ENCODE measurements at regions not wholly inside any gene's neighbourhood (a gene's known extent, or its start where the extent isn't known, plus 50 kb on each side); places are given as distances from the start of the nearest gene placed in this dataset.

DNA sequence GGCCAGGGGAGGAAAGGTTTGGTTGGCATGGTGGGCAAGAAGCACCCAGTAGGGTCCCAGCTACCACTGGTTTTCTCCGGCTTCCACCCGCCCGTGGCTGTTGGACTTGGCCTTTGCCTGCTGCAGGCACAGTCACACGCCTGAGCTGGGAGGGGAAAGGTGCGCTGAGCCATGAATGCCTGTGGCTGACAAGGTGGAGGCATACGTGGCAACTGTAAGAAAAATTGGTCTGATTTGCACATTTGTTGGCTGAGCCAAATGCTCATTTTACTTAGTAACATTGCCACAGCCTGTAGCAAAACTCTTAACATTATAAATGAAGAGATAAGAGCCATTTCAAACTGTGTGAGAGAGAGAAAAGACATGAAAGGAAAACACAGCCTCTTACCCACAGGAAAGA lies 191.6 kb downstream of the PTPRC start:
- H3K27ac ChIP-seq: no peak overlapping the region
- H3K27me3 ChIP-seq: no peaks in the 10 kb centered on the region

DNA sequence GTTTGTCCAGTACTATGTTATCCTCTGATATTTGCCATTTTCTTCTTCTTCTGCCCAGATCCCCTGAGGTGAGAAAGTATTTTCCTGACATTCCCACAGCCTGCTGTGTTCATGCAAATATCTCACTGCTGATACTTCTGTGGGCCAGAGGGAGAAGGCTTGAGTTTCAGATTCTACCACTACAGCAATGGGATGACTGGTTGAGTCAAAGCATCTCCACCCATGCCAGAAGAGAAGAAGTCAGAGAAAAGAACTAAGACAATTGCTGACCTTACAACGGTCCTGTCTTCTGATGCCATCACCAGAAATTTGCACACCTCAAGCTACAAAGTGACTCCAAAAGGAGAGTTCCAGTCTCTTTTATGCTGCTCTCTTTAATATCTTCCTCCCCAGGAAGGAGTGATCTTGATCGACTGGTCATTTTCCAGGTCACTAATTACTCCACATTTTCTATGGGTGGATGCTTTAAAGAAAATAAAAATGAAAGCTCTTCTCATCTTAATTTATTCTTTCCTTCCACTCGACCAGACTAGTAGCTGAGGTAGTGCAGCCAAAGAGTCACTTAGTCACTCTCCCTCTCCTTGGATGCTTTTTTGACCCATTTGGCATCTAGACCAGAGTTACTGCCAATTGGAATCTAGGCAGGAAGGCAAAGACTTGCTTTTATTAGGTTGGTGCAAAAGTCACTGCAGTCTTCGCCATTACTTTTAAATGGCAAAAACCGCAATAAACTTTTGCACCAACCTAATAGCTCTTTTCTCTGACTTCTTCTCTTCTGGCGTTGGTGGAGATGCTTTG lies 195.1 kb downstream of the PTPRC start:
- H3K27ac ChIP-seq: no peak overlapping the region
- intact Hi-C loops (cut with DNase I; ENCODE audit: low total_unique reads): no loop called here
- no peaks in the 10 kb centered on the region for H3K4me1 ChIP-seq
- H3K9me3 ChIP-seq: no peaks in the 10 kb centered on the region
- no peak overlapping the region for H3K4me3 ChIP-seq
- no peak for DNase-seq
- no peaks in the 10 kb centered on the region for H3K27me3 ChIP-seq
- TF ChIP-seq, protein P1, sequence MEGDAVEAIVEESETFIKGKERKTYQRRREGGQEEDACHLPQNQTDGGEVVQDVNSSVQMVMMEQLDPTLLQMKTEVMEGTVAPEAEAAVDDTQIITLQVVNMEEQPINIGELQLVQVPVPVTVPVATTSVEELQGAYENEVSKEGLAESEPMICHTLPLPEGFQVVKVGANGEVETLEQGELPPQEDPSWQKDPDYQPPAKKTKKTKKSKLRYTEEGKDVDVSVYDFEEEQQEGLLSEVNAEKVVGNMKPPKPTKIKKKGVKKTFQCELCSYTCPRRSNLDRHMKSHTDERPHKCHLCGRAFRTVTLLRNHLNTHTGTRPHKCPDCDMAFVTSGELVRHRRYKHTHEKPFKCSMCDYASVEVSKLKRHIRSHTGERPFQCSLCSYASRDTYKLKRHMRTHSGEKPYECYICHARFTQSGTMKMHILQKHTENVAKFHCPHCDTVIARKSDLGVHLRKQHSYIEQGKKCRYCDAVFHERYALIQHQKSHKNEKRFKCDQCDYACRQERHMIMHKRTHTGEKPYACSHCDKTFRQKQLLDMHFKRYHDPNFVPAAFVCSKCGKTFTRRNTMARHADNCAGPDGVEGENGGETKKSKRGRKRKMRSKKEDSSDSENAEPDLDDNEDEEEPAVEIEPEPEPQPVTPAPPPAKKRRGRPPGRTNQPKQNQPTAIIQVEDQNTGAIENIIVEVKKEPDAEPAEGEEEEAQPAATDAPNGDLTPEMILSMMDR (IDR thresholded peaks at IDR 0.05): no peak
- no peaks in the 10 kb centered on the region for H3K36me3 ChIP-seq

More for the DNA sequence above, 191.6 kb downstream of the PTPRC start:
- intact Hi-C loops (cut with DNase I; ENCODE audit: low total_unique reads): no loop called here
- no peaks in the 10 kb centered on the region for H3K36me3 ChIP-seq
- H3K4me1 ChIP-seq: no peaks in the 10 kb centered on the region
- no peak overlapping the region for H3K4me3 ChIP-seq
- no peak for DNase-seq
- TF ChIP-seq, protein P1 (IDR thresholded peaks at IDR 0.05): no peak
- H3K9me3 ChIP-seq: no peaks in the 10 kb centered on the region

DNA sequence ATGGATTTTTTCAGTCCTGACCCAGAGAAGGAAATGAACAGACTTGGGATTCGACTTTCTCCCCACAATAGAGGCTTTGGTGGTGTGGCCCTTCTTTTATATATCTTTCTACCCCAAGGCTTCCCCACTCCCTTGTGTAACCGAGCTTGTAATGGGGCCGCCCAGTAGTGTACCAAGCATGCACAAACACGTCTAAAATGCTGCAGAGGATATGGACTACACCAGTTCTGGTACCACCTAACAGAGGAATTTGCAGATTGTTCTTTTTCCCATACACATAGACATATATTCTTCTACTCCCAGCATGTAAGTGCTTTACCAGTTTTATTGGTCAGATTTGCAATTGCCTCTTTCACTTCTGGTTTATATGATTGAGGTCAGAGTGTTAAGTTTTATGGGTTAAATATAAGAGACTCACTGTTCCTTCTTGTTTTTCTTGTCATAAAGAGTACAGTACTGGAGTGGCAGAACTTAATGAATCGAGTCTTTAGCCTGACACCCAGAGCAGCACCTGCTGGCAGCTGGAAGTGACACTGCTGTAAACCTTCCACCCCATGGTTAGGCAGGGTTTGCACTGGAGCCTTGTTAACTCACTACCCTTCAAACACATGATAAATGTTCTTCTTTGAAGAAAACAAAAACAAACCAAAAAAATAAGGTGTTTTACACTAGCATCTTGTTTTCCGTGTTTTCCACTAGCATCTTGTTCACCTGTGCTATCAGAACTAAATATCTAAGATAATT lies 198.6 kb downstream of the PTPRC start:
- Histone ChIP-seq H3K27me3 (no peaks in the 10 kb centered on the region), H3K4me3 (no peak overlapping the region), H3K9me3 (no peaks in the 10 kb centered on the region), H3K36me3 (no peaks in the 10 kb centered on the region), H3K4me1 (no peaks in the 10 kb centered on the region), H3K27ac (no peak overlapping the region)
- intact Hi-C loops (cut with DNase I; ENCODE audit: low total_unique reads): no loop called here
- DNase-seq: no peak
- TF ChIP-seq, protein P1 (IDR thresholded peaks at IDR 0.05): no peak

DNA sequence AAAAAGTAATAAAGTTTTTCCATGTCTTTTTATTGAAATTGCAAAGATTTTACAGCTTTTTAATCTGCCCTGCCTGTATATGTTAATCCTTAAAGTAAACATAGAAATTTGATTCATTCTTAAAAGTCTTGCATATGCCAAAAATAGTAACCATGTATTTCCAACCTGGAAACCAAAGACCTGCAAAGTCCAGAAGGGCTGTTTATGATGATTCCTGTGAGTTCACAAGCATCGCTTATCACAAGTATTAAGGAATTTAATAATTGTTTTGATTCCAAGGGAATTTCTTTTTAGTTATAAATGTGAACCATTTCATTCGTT lies 199.1 kb downstream of the PTPRC start:
- intact Hi-C loops (cut with DNase I; ENCODE audit: low total_unique reads): no loop called here
- TF ChIP-seq, protein P1 (IDR thresholded peaks at IDR 0.05): no peak
- no peaks in the 10 kb centered on the region for H3K9me3 ChIP-seq
- DNase-seq: no peak
- H3K36me3 ChIP-seq: no peaks in the 10 kb centered on the region
- H3K4me1 ChIP-seq: no peaks in the 10 kb centered on the region
- H3K4me3 ChIP-seq: no peak overlapping the region
- no peaks in the 10 kb centered on the region for H3K27me3 ChIP-seq
- no peak overlapping the region for H3K27ac ChIP-seq

DNA sequence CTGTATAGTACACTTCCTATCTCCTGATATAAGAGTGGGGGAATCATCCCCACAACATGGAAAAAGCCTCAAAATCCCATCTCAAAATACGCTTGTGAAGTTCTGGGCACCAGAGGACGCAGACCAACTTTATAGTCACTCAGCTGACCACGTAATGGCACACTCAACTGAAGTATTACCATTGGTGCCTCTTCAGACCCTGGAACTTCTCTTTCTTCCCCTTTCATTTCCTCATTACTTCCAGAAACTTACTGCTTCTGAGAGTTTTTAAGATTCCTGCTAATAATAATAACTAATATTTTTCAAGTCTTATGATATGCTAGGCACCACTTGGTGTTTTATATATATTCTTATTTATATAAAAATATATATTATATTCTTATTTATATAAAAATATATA lies 202.6 kb downstream of the PTPRC start:
- H3K4me1 ChIP-seq: no peaks in the 10 kb centered on the region
- H3K27me3 ChIP-seq: no peaks in the 10 kb centered on the region
- no peak overlapping the region for H3K27ac ChIP-seq
- TF ChIP-seq, protein P1 (IDR thresholded peaks at IDR 0.05): no peak
- no peaks in the 10 kb centered on the region for H3K36me3 ChIP-seq
- no peak for DNase-seq
- no peaks in the 10 kb centered on the region for H3K9me3 ChIP-seq
- H3K4me3 ChIP-seq: no peak overlapping the region
- intact Hi-C loops (cut with DNase I; ENCODE audit: low total_unique reads): no loop called here

Data from tibial artery (tissue), 4 donors.